ENCODE measurements at regions not wholly inside any gene's neighbourhood (a gene's known extent, or its start where the extent isn't known, plus 50 kb on each side); places are given as distances from the start of the nearest gene placed in this dataset.

GRCh38 chr10:9035355-9035754 is 980.9 kb downstream of the GATA3 start:
- Histone ChIP-seq H3K4me2 (ENCODE audit: insufficient read depth, low read length, poor library complexity, severe bottlenecking) (no peak overlapping the region), H2AK5ac (ENCODE audit: low read depth, low read length) (no peak overlapping the region), H3K36me3 (replicated peaks in 1 of 2; ENCODE audit: control insufficient read depth in 2 of 2, insufficient read depth in 2 of 2, low read length in 2 of 2) (no peaks in the 10 kb centered on the region), H3K9me3 (replicated peaks in 1 of 2; ENCODE audit: control insufficient read depth in 2 of 2, insufficient read depth in 1 of 2, low read depth in 1 of 2, low read length in 2 of 2) (no peaks in the 10 kb centered on the region), H3K27ac (replicated peaks; ENCODE audit: low read length) (no peak overlapping the region), H3K4me1 (ENCODE audit: control insufficient read depth in 2 of 2, insufficient read depth in 1 of 2, low read depth in 1 of 2, low read length in 2 of 2) (no peaks in the 10 kb centered on the region), H2BK5ac (ENCODE audit: low read length) (no peak overlapping the region), H3K18ac (ENCODE audit: low read length) (no peak overlapping the region), H3K9ac (ENCODE audit: low read depth, low read length, poor library complexity) (no peak overlapping the region), H2BK15ac (ENCODE audit: low read length) (no peak overlapping the region), H2AFZ (ENCODE audit: low read length) (no peak overlapping the region), H2BK12ac (ENCODE audit: low read length) (no peak overlapping the region), H3K14ac (ENCODE audit: low read length) (no peak overlapping the region), H3K4me3 (ENCODE audit: low read length in 2 of 2) (no peak overlapping the region), H3K23ac (ENCODE audit: low read depth, low read length, poor library complexity) (no peak overlapping the region), H4K91ac (ENCODE audit: low read depth, low read length, poor library complexity) (no peak overlapping the region), H3K79me1 (ENCODE audit: low read depth, low read length) (no peaks in the 10 kb centered on the region), H4K8ac (ENCODE audit: low read depth, low read length) (no peak overlapping the region), H3K27me3 (ENCODE audit: control insufficient read depth in 3 of 3, insufficient read depth in 3 of 3, low read depth in 1 of 3, low read length in 3 of 3) (no peaks in the 10 kb centered on the region), H2BK120ac (ENCODE audit: low read depth, low read length) (no peak overlapping the region), H3K4ac (ENCODE audit: low read length) (no peak overlapping the region)
- no peak for DNase-seq (ENCODE audit: low spot score)
- WGBS, 2 donors (ENCODE audit: extremely low coverage in 2 of 2, insufficient read length in 2 of 2, insufficient replicate concordance in 1 of 2), result no CpG with 5 or more reads among the region's 1 CpG

- no peak for DNase-seq (ENCODE audit: low spot score)
- Histone ChIP-seq H3K4me1 (ENCODE audit: control insufficient read depth in 2 of 2, insufficient read depth in 1 of 2, low read depth in 1 of 2, low read length in 2 of 2) (no peaks in the 10 kb centered on the region), H4K8ac (ENCODE audit: low read depth, low read length) (no peak overlapping the region), H3K4ac (ENCODE audit: low read length) (no peak overlapping the region), H2BK120ac (ENCODE audit: low read depth, low read length) (no peak overlapping the region), H3K27me3 (ENCODE audit: control insufficient read depth in 3 of 3, insufficient read depth in 3 of 3, low read depth in 1 of 3, low read length in 3 of 3) (no peaks in the 10 kb centered on the region), H3K9ac (ENCODE audit: low read depth, low read length, poor library complexity) (no peak overlapping the region), H3K36me3 (replicated peaks in 1 of 2; ENCODE audit: control insufficient read depth in 2 of 2, insufficient read depth in 2 of 2, low read length in 2 of 2) (no peaks in the 10 kb centered on the region), H3K9me3 (replicated peaks in 1 of 2; ENCODE audit: control insufficient read depth in 2 of 2, insufficient read depth in 1 of 2, low read depth in 1 of 2, low read length in 2 of 2) (no peaks in the 10 kb centered on the region), H2AFZ (ENCODE audit: low read length) (no peak overlapping the region), H2BK5ac (ENCODE audit: low read length) (no peak overlapping the region), H3K18ac (ENCODE audit: low read length) (no peak overlapping the region), H3K23ac (ENCODE audit: low read depth, low read length, poor library complexity) (no peak overlapping the region), H4K91ac (ENCODE audit: low read depth, low read length, poor library complexity) (no peak overlapping the region), H3K4me2 (ENCODE audit: insufficient read depth, low read length, poor library complexity, severe bottlenecking) (no peak overlapping the region), H3K4me3 (ENCODE audit: low read length in 2 of 2) (no peak overlapping the region), H2AK5ac (ENCODE audit: low read depth, low read length) (no peak overlapping the region), H2BK15ac (ENCODE audit: low read length) (no peak overlapping the region), H2BK12ac (ENCODE audit: low read length) (no peak overlapping the region), H3K14ac (ENCODE audit: low read length) (no peak overlapping the region), H3K27ac (replicated peaks; ENCODE audit: low read length) (no peak overlapping the region), H3K79me1 (ENCODE audit: low read depth, low read length) (no peaks in the 10 kb centered on the region)
- WGBS, 2 donors (ENCODE audit: extremely low coverage in 2 of 2, insufficient read length in 2 of 2, insufficient replicate concordance in 1 of 2), result no CpG with 5 or more reads among the region's 4 CpGs
Observed at GRCh38 chr10:9036711-9037204, 982.3 kb downstream of the GATA3 start.

GRCh38 chr10:9038146-9038714 is 983.7 kb downstream of the GATA3 start:
- Histone ChIP-seq H4K8ac (ENCODE audit: low read depth, low read length) (no peak overlapping the region), H4K91ac (ENCODE audit: low read depth, low read length, poor library complexity) (no peak overlapping the region), H2BK15ac (ENCODE audit: low read length) (no peak overlapping the region), H3K79me1 (ENCODE audit: low read depth, low read length) (no peaks in the 10 kb centered on the region), H3K9me3 (replicated peaks in 1 of 2; ENCODE audit: control insufficient read depth in 2 of 2, insufficient read depth in 1 of 2, low read depth in 1 of 2, low read length in 2 of 2) (no peaks in the 10 kb centered on the region), H3K4me1 (ENCODE audit: control insufficient read depth in 2 of 2, insufficient read depth in 1 of 2, low read depth in 1 of 2, low read length in 2 of 2) (no peaks in the 10 kb centered on the region), H3K36me3 (replicated peaks in 1 of 2; ENCODE audit: control insufficient read depth in 2 of 2, insufficient read depth in 2 of 2, low read length in 2 of 2) (no peaks in the 10 kb centered on the region), H2AK5ac (ENCODE audit: low read depth, low read length) (no peak overlapping the region), H3K14ac (ENCODE audit: low read length) (no peak overlapping the region), H3K23ac (ENCODE audit: low read depth, low read length, poor library complexity) (no peak overlapping the region), H3K27me3 (ENCODE audit: control insufficient read depth in 3 of 3, insufficient read depth in 3 of 3, low read depth in 1 of 3, low read length in 3 of 3) (no peaks in the 10 kb centered on the region), H2AFZ (ENCODE audit: low read length) (no peak overlapping the region), H3K9ac (ENCODE audit: low read depth, low read length, poor library complexity) (no peak overlapping the region), H3K4me2 (ENCODE audit: insufficient read depth, low read length, poor library complexity, severe bottlenecking) (no peak overlapping the region), H3K4ac (ENCODE audit: low read length) (no peak overlapping the region), H2BK12ac (ENCODE audit: low read length) (no peak overlapping the region), H3K4me3 (ENCODE audit: low read length in 2 of 2) (no peak overlapping the region), H2BK120ac (ENCODE audit: low read depth, low read length) (no peak overlapping the region), H3K18ac (ENCODE audit: low read length) (no peak overlapping the region), H3K27ac (replicated peaks; ENCODE audit: low read length) (no peak overlapping the region), H2BK5ac (ENCODE audit: low read length) (no peak overlapping the region)
- no CpG with 5 or more reads among the region's 4 CpGs for WGBS, 2 donors (ENCODE audit: extremely low coverage in 2 of 2, insufficient read length in 2 of 2, insufficient replicate concordance in 1 of 2)
- DNase-seq (ENCODE audit: low spot score), result no peak

- H3K9me3 ChIP-seq (replicated peaks in 1 of 2; ENCODE audit: control insufficient read depth in 2 of 2, insufficient read depth in 1 of 2, low read depth in 1 of 2, low read length in 2 of 2), result no peaks in the 10 kb centered on the region
- H2AFZ ChIP-seq (ENCODE audit: low read length), result no peak overlapping the region
- no CpG with 5 or more reads among the region's 2 CpGs for WGBS, 2 donors (ENCODE audit: extremely low coverage in 2 of 2, insufficient read length in 2 of 2, insufficient replicate concordance in 1 of 2)
- no peak overlapping the region for H2BK12ac ChIP-seq (ENCODE audit: low read length)
- H3K4ac ChIP-seq (ENCODE audit: low read length), result no peak overlapping the region
- H2BK120ac ChIP-seq (ENCODE audit: low read depth, low read length), result no peak overlapping the region
- no peaks in the 10 kb centered on the region for H3K4me1 ChIP-seq (ENCODE audit: control insufficient read depth in 2 of 2, insufficient read depth in 1 of 2, low read depth in 1 of 2, low read length in 2 of 2)
- H4K91ac ChIP-seq (ENCODE audit: low read depth, low read length, poor library complexity), result no peak overlapping the region
- H3K9ac ChIP-seq (ENCODE audit: low read depth, low read length, poor library complexity), result no peak overlapping the region
- H3K4me3 ChIP-seq (ENCODE audit: low read length in 2 of 2), result no peak overlapping the region
- no peaks in the 10 kb centered on the region for H3K36me3 ChIP-seq (replicated peaks in 1 of 2; ENCODE audit: control insufficient read depth in 2 of 2, insufficient read depth in 2 of 2, low read length in 2 of 2)
- H3K14ac ChIP-seq (ENCODE audit: low read length), result no peak overlapping the region
- H3K27me3 ChIP-seq (ENCODE audit: control insufficient read depth in 3 of 3, insufficient read depth in 3 of 3, low read depth in 1 of 3, low read length in 3 of 3), result no peaks in the 10 kb centered on the region
- H3K23ac ChIP-seq (ENCODE audit: low read depth, low read length, poor library complexity), result no peak overlapping the region
- H3K18ac ChIP-seq (ENCODE audit: low read length), result no peak overlapping the region
- no peak overlapping the region for H3K27ac ChIP-seq (replicated peaks; ENCODE audit: low read length)
- H2AK5ac ChIP-seq (ENCODE audit: low read depth, low read length), result no peak overlapping the region
- no peaks in the 10 kb centered on the region for H3K79me1 ChIP-seq (ENCODE audit: low read depth, low read length)
- no peak for DNase-seq (ENCODE audit: low spot score)
- H4K8ac ChIP-seq (ENCODE audit: low read depth, low read length), result no peak overlapping the region
- H2BK15ac ChIP-seq (ENCODE audit: low read length), result no peak overlapping the region
- no peak overlapping the region for H3K4me2 ChIP-seq (ENCODE audit: insufficient read depth, low read length, poor library complexity, severe bottlenecking)
- H2BK5ac ChIP-seq (ENCODE audit: low read length), result no peak overlapping the region
Observed at GRCh38 chr10:9043466-9043865, 989.0 kb downstream of the GATA3 start.

All from neuronal stem cell (in vitro differentiated cells).